ENCODE measurements at regions not wholly inside any gene's neighbourhood (a gene's known extent, or its start where the extent isn't known, plus 50 kb on each side); places are given as distances from the start of the nearest gene placed in this dataset.

DNA sequence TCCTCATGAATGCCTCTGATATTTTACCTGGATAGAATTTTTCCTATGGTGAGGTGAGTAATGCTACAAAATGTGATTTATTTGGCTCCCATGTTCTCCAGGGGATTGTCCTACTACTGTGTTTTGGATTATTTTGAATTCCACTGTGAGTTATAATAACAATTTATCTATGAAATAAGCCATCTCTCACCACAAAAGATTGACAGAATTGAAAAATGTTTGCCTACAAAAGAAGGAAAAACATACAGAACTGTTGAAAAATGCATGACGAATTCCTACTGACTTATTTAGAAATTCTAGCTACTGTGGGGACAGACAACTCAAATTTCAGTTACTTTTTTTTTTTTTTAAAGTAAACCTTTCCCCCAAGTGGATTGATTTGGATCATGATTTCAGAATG is 463.7 kb upstream of the GRIN3A start:
- TF ChIP-seq, protein P1, sequence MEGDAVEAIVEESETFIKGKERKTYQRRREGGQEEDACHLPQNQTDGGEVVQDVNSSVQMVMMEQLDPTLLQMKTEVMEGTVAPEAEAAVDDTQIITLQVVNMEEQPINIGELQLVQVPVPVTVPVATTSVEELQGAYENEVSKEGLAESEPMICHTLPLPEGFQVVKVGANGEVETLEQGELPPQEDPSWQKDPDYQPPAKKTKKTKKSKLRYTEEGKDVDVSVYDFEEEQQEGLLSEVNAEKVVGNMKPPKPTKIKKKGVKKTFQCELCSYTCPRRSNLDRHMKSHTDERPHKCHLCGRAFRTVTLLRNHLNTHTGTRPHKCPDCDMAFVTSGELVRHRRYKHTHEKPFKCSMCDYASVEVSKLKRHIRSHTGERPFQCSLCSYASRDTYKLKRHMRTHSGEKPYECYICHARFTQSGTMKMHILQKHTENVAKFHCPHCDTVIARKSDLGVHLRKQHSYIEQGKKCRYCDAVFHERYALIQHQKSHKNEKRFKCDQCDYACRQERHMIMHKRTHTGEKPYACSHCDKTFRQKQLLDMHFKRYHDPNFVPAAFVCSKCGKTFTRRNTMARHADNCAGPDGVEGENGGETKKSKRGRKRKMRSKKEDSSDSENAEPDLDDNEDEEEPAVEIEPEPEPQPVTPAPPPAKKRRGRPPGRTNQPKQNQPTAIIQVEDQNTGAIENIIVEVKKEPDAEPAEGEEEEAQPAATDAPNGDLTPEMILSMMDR (conservative IDR thresholded peaks at IDR 0.05) = no peak
- no peak for TF ChIP-seq ZFX (IDR thresholded peaks at IDR 0.05)

Data from C4-2B (cell line).